Hepatocyte (in vitro differentiated cells): ENCODE measurements at regions not wholly inside any gene's neighbourhood (a gene's known extent, or its start where the extent isn't known, plus 50 kb on each side); places are given as distances from the start of the nearest gene placed in this dataset.

Experiments
- DNase-seq: peaks from one replicate; pipeline ENCODE4 v3.0.0-alpha.2; 2016; ENCODE audit warnings: low spot score
- H2AFZ ChIP-seq: fragments of 200-600 bp; sonication (generic); 2 replicates; pipeline ENCODE4 v1.6.0; 2016; ENCODE audit warnings: antibody characterized with exemption, mild to moderate bottlenecking
- H3K27ac ChIP-seq: fragments of 200-600 bp; sonication (generic); 2 replicates; pipeline ENCODE4 v1.5.1; 2016; ENCODE audit warnings: mild to moderate bottlenecking
- H3K27me3 ChIP-seq: fragments of 200-600 bp; sonication (generic); 2 replicates; pipeline ENCODE4 v1.6.1; 2016
- H3K36me3 ChIP-seq: fragments of 200-600 bp; sonication (generic); replicated peaks from 2 replicates; pipeline ENCODE4 v1.5.1; 2016; ENCODE audit warnings: low read depth; ENCODE audit not compliant: insufficient read depth
- H3K4me1 ChIP-seq: fragments of 200-600 bp; sonication (generic); 2 replicates; pipeline ENCODE4 v1.5.1; 2016; ENCODE audit warnings: mild to moderate bottlenecking, moderate library complexity; ENCODE audit not compliant: insufficient read depth
- H3K4me2 ChIP-seq: fragments of 200-600 bp; sonication (generic); 2 replicates; pipeline ENCODE4 v1.6.0; 2016
- H3K4me3 ChIP-seq: fragments of 200-600 bp; sonication (generic); 2 replicates; pipeline ENCODE4 v1.5.1; 2016; ENCODE audit warnings: mild to moderate bottlenecking
- H3K79me2 ChIP-seq: fragments of 200-600 bp; sonication (generic); 2 replicates; pipeline ENCODE4 v1.6.0; 2017; ENCODE audit warnings: mild to moderate bottlenecking
- H3K9me2 ChIP-seq: fragments of 200-600 bp; sonication (generic); replicated peaks from 2 replicates; pipeline ENCODE4 v1.6.0; 2017; ENCODE audit warnings: mild to moderate bottlenecking; ENCODE audit not compliant: insufficient read depth
- H3K9me3 ChIP-seq: fragments of 200-600 bp; sonication (generic); 2 replicates; pipeline ENCODE4 v1.5.1; 2016; ENCODE audit warnings: low read depth, mild to moderate bottlenecking
- H4K20me1 ChIP-seq: fragments of 200-600 bp; sonication (generic); 2 replicates; pipeline ENCODE4 v1.6.0; 2016; ENCODE audit warnings: mild to moderate bottlenecking; ENCODE audit not compliant: insufficient read depth, poor library complexity, severe bottlenecking
- CTCF ChIP-seq: fragments of 200-600 bp; sonication (generic); IDR thresholded peaks from 2 replicates; pipeline ENCODE4 v1.5.1; 2016; ENCODE audit warnings: antibody characterized with exemption, mild to moderate bottlenecking; ENCODE audit not compliant: poor library complexity
- EZH2 ChIP-seq: fragments of 200-600 bp; sonication (generic); IDR thresholded peaks from 2 replicates; pipeline ENCODE4 v1.6.1; 2016; ENCODE audit warnings: antibody characterized with exemption, mild to moderate bottlenecking, borderline replicate concordance
- EZH2phosphoT487 ChIP-seq: fragments of 200-600 bp; sonication (generic); IDR thresholded peaks from one replicate; pipeline ENCODE4 v1.6.1; 2018; ENCODE audit warnings: antibody characterized with exemption, mild to moderate bottlenecking, low read depth, moderate library complexity; ENCODE audit not compliant: unreplicated experiment, severe bottlenecking
- WGBS: methylation state at CpG from one replicate; pipeline ENCODE4 v1.1.6; 2016; ENCODE audit warnings: low lambda C conversion rate; ENCODE audit errors: missing lambda C conversion rate; 5-methylcytosine and 5-hydroxymethylcytosine counted together

- H4K20me1 ChIP-seq = no peaks in the 10 kb centered on the region
- DNase-seq = no peak
- H3K9me2 ChIP-seq = no peaks in the 10 kb centered on the region
- H3K27me3 ChIP-seq = no peaks in the 10 kb centered on the region
- TF ChIP-seq EZH2 (no peak), CTCF (no peak), EZH2phosphoT487 (no peak)
- no peaks in the 10 kb centered on the region for H3K79me2 ChIP-seq
- H3K4me3 ChIP-seq = no peak overlapping the region
- H2AFZ ChIP-seq = no peak overlapping the region
- H3K9me3 ChIP-seq = no peaks in the 10 kb centered on the region
- no peaks in the 10 kb centered on the region for H3K36me3 ChIP-seq
- WGBS = 63% methylated on average over 6 of the region's 6 CpGs
- no peak overlapping the region for H3K4me2 ChIP-seq
- no peak overlapping the region for H3K27ac ChIP-seq
- H3K4me1 ChIP-seq = no peaks in the 10 kb centered on the region
These were observed 232.6 kb upstream of the CARD18 start for GRCh38 chr11:105372206-105372605.

DNA sequence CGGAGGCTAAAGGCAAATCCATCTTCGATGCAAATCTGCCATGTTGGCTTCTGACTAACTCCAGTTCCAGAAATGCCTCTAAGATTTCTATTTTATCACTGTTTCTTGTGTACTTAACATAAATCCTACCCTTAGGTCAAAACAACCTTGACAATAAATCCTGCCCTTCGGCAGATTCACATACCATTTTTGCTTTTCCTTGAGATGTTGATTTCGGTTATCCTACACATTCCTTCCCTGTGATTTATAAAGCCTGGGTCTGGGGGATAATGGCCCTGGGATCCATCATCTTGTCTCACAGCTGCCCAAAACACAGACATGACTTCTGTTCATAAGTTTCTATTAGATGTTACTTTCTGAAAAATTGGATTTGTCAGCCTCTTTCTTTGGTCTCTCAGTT is 231.7 kb upstream of the CARD18 start:
- H3K36me3 ChIP-seq = no peaks in the 10 kb centered on the region
- no peak overlapping the region for H3K4me2 ChIP-seq
- no peaks in the 10 kb centered on the region for H4K20me1 ChIP-seq
- H2AFZ ChIP-seq = peak overlapping the region; percentile 27
- 41% methylated on average over 4 of the region's 4 CpGs for WGBS
- DNase-seq = no peak
- no peak overlapping the region for H3K4me3 ChIP-seq
- no peaks in the 10 kb centered on the region for H3K79me2 ChIP-seq
- H3K9me3 ChIP-seq = no peaks in the 10 kb centered on the region
- TF ChIP-seq EZH2 (no peak), CTCF (no peak), EZH2phosphoT487 (no peak)
- H3K9me2 ChIP-seq = no peaks in the 10 kb centered on the region
- no peaks in the 10 kb centered on the region for H3K27me3 ChIP-seq
- H3K27ac ChIP-seq = no peak overlapping the region
- H3K4me1 ChIP-seq = no peaks in the 10 kb centered on the region

DNA sequence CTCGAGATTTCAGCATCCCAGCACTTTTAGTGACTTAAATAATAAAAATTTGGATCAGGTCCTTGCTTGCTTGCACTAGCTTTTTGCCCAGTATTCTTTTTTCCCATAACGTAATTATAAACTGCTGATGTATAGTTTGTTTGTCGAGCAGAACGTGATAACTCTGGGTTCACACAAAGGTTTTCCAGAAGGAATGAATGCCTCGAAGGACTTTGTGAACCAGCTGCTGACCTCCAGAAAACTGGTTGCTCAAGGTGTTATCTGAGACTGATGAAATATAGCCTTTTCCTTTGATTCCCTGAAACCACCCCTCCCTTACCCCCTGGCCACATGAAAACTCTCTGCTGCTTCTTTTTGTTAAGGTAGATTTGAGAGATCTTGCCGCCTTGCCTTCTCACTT is 229.1 kb upstream of the CARD18 start:
- Histone ChIP-seq H3K27me3 (no peaks in the 10 kb centered on the region), H3K9me3 (no peaks in the 10 kb centered on the region), H4K20me1 (no peaks in the 10 kb centered on the region), H3K36me3 (no peaks in the 10 kb centered on the region), H2AFZ (no peak overlapping the region), H3K4me2 (no peak overlapping the region), H3K4me3 (no peak overlapping the region), H3K9me2 (no peaks in the 10 kb centered on the region), H3K4me1 (no peaks in the 10 kb centered on the region), H3K27ac (no peak overlapping the region), H3K79me2 (no peaks in the 10 kb centered on the region)
- DNase-seq = peak; percentile 36
- TF ChIP-seq EZH2phosphoT487 (no peak), EZH2 (no peak), CTCF (no peak)
- WGBS = 31% methylated on average over 6 of the region's 6 CpGs

- Histone ChIP-seq H2AFZ (no peak overlapping the region), H3K36me3 (no peaks in the 10 kb centered on the region), H3K9me3 (no peaks in the 10 kb centered on the region), H3K4me2 (no peak overlapping the region), H3K4me1 (no peaks in the 10 kb centered on the region), H3K27me3 (no peaks in the 10 kb centered on the region), H3K9me2 (no peaks in the 10 kb centered on the region), H3K27ac (no peak overlapping the region), H3K4me3 (no peak overlapping the region), H4K20me1 (no peaks in the 10 kb centered on the region), H3K79me2 (no peaks in the 10 kb centered on the region)
- TF ChIP-seq EZH2phosphoT487 (no peak), EZH2 (no peak), CTCF (no peak)
- no peak for DNase-seq
These were observed 227.6 kb upstream of the CARD18 start for GRCh38 chr11:105367129-105367528.
